Stimulated activated CD8-positive, alpha-beta memory T cell treated with anti-CD3 and anti-CD28 coated beads, Interleukin-15, amount 100 ng/mL, for 48 hours (primary cell): ENCODE measurements at regions not wholly inside any gene's neighbourhood (a gene's known extent, or its start where the extent isn't known, plus 50 kb on each side); places are given as distances from the start of the nearest gene placed in this dataset.

ENCODE experiments used
- DNase-seq, 2 donors: peaks; one replicate each; pipeline ENCODE4 v3.0.0-alpha.2; 2020; ENCODE audit warnings: low read depth in 2 of 2

DNA sequence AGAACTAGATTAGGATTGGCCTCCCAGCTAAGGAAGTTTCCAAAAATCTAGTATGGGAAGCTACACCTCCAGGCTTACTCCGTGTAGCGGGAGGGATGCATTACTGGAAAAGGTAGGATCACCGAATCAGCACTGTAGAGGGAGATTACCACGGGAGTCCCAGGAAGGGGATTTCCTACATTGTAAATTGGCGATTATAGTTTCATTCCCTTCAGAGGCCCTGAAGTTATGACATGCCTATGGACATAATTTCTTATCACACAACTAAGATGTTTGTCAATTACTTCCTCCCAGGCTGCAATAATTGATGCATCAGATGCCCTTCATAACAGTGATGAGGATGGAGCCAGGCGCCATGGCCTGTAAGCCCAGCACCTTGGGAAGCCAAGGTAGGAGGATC lies 71.2 kb upstream of the NR4A3 start:
- DNase-seq = no peak

DNA sequence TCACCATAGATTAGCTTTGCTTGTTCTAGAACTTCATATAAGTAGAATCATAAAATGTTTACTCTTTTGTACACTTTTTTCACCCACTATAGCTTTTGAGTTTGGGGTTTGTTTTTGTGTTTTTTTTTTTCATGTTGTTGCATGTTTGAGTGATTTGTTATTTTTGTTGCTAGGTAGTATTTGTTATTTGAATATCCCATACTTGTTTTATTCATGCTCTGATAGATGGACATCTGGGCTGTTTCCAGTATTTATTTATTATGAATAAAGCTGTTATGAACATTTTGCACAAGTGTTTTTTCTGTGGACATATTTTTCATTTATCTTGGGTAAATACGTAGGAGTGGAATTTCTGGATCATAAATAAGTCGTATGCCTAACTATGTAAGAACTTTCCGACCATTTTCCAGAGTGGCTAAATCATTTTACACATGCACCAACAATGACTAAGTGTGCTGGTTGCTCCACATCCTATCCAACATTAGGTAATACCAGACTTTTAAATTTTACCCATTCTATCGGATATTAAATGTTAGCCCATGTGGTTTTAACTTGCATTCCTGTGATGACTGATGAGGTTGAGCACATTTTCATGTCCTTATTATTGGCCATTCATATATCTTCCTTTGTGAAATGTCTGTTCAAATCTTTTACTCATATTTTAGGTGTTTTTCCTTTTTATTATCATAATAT lies 69.1 kb upstream of the NR4A3 start:
- no peak for DNase-seq

DNA sequence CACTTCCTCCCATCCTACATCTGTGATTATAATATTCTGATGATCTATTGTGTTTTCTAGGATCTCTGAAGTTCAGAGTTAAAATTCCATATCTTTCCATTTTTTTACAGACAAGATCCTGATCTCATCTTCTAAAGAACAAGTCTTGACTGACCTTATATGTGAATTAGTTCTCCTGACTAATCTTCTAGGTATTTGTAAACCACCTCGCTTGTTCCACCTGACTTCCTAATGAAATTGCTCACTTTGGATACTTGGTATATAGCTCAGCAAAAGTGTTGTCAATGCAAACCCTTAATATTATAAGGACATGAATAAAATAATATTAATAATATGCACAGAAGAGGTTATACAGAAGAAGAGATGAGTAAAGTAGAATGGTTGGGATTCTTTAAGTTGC lies 68.2 kb upstream of the NR4A3 start:
- no peak for DNase-seq

DNA sequence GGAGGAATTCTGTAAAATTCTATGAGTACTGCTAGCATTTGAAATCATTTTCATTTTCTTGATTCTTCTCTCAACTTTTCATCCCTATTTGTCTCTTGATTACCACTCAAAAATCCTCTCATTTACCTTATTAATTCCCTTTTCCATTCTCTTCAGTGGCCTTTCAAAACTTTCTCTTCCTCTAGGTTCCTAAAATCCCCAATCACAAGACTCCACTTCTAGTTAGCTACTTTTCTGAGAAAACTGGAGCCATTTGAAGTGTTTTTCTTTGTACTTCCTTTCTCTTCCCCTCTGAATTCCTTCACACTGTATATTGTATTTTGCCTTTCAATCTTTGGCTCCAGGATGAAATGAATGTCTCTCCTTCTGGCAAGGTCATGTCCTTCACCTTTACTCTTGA lies 61.3 kb upstream of the NR4A3 start:
- DNase-seq = no peak

DNA sequence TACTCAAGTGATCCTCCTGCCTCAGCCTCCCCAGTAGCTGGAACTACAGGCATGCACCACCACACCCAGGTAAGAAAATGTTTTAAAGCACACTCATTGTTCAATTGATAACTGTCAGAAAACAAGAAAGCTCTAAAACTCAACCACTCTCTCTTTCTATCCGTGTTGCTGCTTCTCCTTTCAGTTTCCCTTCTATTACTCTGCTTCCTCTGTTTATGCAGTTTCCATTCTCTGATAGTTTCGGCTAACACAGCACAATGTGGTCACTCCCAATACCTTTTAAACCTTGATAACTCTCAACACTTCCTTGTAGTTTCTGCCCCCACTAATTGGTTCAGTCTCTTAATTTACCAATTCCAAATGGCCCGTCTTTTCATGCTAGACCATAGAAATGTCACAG lies 59.2 kb upstream of the NR4A3 start:
- no peak for DNase-seq
